CD1c-positive myeloid dendritic cell (primary cell): ENCODE measurements at regions not wholly inside any gene's neighbourhood (a gene's known extent, or its start where the extent isn't known, plus 50 kb on each side); places are given as distances from the start of the nearest gene placed in this dataset.
A peak's percentile ranks its signal among the peaks of the same experiment; 100 is the strongest.
"Not testable (repeated sequence)": the region's sequence is repeated elsewhere in the genome, so short reads cannot be mapped to it uniquely, and the experiment has no call there.

Experiments
- DNase-seq: peaks from one replicate; pipeline ENCODE4 v3.0.0-alpha.2; 2016; ENCODE audit errors: extremely low spot score

GRCh38 chr12:54799966-54800365 lies 54.4 kb upstream of the MUCL1 start:
- not testable (repeated sequence) for DNase-seq

GRCh38 chr12:54798651-54799050 lies 55.7 kb upstream of the MUCL1 start:
- no peak for DNase-seq

GRCh38 chr12:54796991-54797390 lies 57.3 kb upstream of the MUCL1 start:
- DNase-seq = no peak

GRCh38 chr12:54795644-54796043 lies 58.7 kb upstream of the MUCL1 start:
- no peak for DNase-seq

GRCh38 chr12:54786081-54786480 lies 68.2 kb upstream of the MUCL1 start:
- DNase-seq = no peak

- no peak for DNase-seq
Measured at GRCh38 chr12:54784115-54784514, 70.2 kb upstream of the MUCL1 start.

- DNase-seq = not testable (repeated sequence)
Measured at GRCh38 chr12:54777031-54777430, 77.3 kb upstream of the MUCL1 start.

GRCh38 chr12:54773593-54773992 lies 80.7 kb upstream of the MUCL1 start:
- no peak for DNase-seq

- no peak for DNase-seq
Measured at GRCh38 chr12:54765652-54766051, 88.7 kb upstream of the MUCL1 start.

- no peak for DNase-seq
Measured at GRCh38 chr12:54762390-54762789, 91.9 kb upstream of the MUCL1 start.

- peak; percentile 55 for DNase-seq
Measured at GRCh38 chr12:54759751-54760150, 94.6 kb upstream of the MUCL1 start.

- DNase-seq = no peak
Measured at GRCh38 chr12:54751493-54751892, 102.8 kb upstream of the MUCL1 start.

GRCh38 chr12:54749191-54749818 lies 101.1 kb upstream of the DCD start:
- peak; percentile 77 for DNase-seq

GRCh38 chr12:54744590-54744989 lies 96.4 kb upstream of the DCD start:
- no peak for DNase-seq

GRCh38 chr12:54740882-54741281 lies 92.7 kb upstream of the DCD start:
- DNase-seq = no peak

- no peak for DNase-seq
Measured at GRCh38 chr12:54736549-54736948, 88.4 kb upstream of the DCD start.

GRCh38 chr12:54734196-54734950 lies 86.2 kb upstream of the DCD start:
- DNase-seq = no peak

GRCh38 chr12:54725233-54725843 lies 77.2 kb upstream of the DCD start:
- DNase-seq = peak; percentile 41

- peak; percentile 57 for DNase-seq
Measured at GRCh38 chr12:54723379-54724256, 75.5 kb upstream of the DCD start.

GRCh38 chr12:54721312-54721711 lies 73.1 kb upstream of the DCD start:
- DNase-seq = no peak

GRCh38 chr12:54719691-54720090 lies 71.5 kb upstream of the DCD start:
- peak; percentile 11 for DNase-seq

GRCh38 chr12:54716261-54716660 lies 68.1 kb upstream of the DCD start:
- DNase-seq = peak; percentile 54
